Spinal cord (tissue), 9 donors: ENCODE measurements at regions not wholly inside any gene's neighbourhood (a gene's known extent, or its start where the extent isn't known, plus 50 kb on each side); places are given as distances from the start of the nearest gene placed in this dataset.

Experiments
- DNase-seq, 6 donors: peaks; one replicate each; pipeline versions ENCODE4 v3.0.0 to v3.0.0-alpha.2; 2013 to 2015; ENCODE audit warnings: low spot score in 6 of 6, low read depth in 4 of 6
- H3K27ac ChIP-seq: one replicate; pipeline ENCODE4 v1.5.1; 2013; ENCODE audit warnings: low read depth, low read length, control low read depth
- H3K27me3 ChIP-seq: one replicate; pipeline ENCODE4 v1.6.1; 2013; ENCODE audit warnings: low read length; ENCODE audit not compliant: control insufficient read depth, insufficient read depth
- H3K36me3 ChIP-seq: one replicate; pipeline ENCODE4 v1.6.1; 2013; ENCODE audit warnings: low read length; ENCODE audit not compliant: control insufficient read depth, insufficient read depth
- H3K4me1 ChIP-seq: one replicate; pipeline ENCODE4 v1.6.1; 2013; ENCODE audit warnings: low read length; ENCODE audit not compliant: control insufficient read depth, insufficient read depth
- H3K4me3 ChIP-seq: one replicate; pipeline ENCODE4 v1.5.1; 2013; ENCODE audit warnings: low read depth, low read length, control low read depth
- H3K9me3 ChIP-seq: one replicate; pipeline ENCODE4 v1.6.1; 2013; ENCODE audit warnings: low read length; ENCODE audit not compliant: control insufficient read depth, insufficient read depth
- WGBS: methylation state at CpG from one replicate; pipeline ENCODE4 v1.1.5; 2013; ENCODE audit warnings: missing lambda C conversion rate; ENCODE audit not compliant: insufficient coverage; 5-methylcytosine and 5-hydroxymethylcytosine counted together
- donor health status: healthy.

- no peaks in the 10 kb centered on the region for H3K36me3 ChIP-seq
- H3K4me1 ChIP-seq, result peaks cover 56% of the 10 kb centered on the region
- peak overlapping the region; percentile 38 for H3K4me3 ChIP-seq
- 26% methylated on average over 3 of the region's 12 CpGs for WGBS
- DNase-seq, result peak in 2 of 6 donors; percentile 57 to 63
- H3K27ac ChIP-seq, result peak overlapping the region; percentile 3
- no peaks in the 10 kb centered on the region for H3K9me3 ChIP-seq
- H3K27me3 ChIP-seq, result peaks cover 21% of the 10 kb centered on the region
These were observed 147.5 kb upstream of the AFDN start for GRCh38 chr6:167679122-167679736.

- Histone ChIP-seq H3K27ac (no peak overlapping the region), H3K4me3 (no peak overlapping the region), H3K4me1 (peaks cover 59% of the 10 kb centered on the region), H3K36me3 (no peaks in the 10 kb centered on the region), H3K9me3 (no peaks in the 10 kb centered on the region), H3K27me3 (peaks cover 21% of the 10 kb centered on the region)
- peak in 1 of 6 donors; percentile 51 for DNase-seq
- WGBS, result 71% methylated on average over 10 of the region's 15 CpGs
These were observed 146.7 kb upstream of the AFDN start for GRCh38 chr6:167679790-167680604.

GRCh38 chr6:167680605-167681149 is 146.0 kb upstream of the AFDN start:
- no peaks in the 10 kb centered on the region for H3K36me3 ChIP-seq
- no peak for DNase-seq
- H3K4me3 ChIP-seq, result no peak overlapping the region
- no peak overlapping the region for H3K27ac ChIP-seq
- no peaks in the 10 kb centered on the region for H3K9me3 ChIP-seq
- H3K27me3 ChIP-seq, result peaks cover 25% of the 10 kb centered on the region
- H3K4me1 ChIP-seq, result peaks cover 59% of the 10 kb centered on the region
- WGBS, result 93% methylated on average over 11 of the region's 15 CpGs

DNA sequence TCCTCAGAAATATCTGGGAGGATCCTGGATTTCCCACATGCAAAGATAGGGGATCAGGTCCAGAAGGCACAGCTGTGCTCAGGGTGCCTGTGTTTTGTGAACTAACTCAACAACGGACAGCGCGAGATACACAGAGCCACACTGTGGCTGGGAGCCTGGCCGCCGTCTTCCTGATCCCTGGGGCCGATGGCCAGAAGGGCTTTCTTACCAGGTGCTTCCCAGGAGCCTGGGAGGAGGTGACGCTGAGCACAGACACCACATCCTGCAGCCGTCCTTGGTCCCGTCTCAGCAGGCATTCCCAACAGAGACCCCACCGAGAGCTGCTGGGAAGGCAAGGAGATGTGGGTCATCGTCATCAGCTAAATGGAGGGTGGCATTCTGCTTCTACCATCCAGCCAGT is 144.6 kb upstream of the AFDN start:
- H3K27ac ChIP-seq, result no peak overlapping the region
- no peaks in the 10 kb centered on the region for H3K36me3 ChIP-seq
- H3K4me1 ChIP-seq, result peaks cover 49% of the 10 kb centered on the region
- DNase-seq, result no peak
- H3K4me3 ChIP-seq, result no peak overlapping the region
- peaks cover 23% of the 10 kb centered on the region for H3K27me3 ChIP-seq
- H3K9me3 ChIP-seq, result no peaks in the 10 kb centered on the region
- 91% methylated on average over 6 of the region's 11 CpGs for WGBS

DNA sequence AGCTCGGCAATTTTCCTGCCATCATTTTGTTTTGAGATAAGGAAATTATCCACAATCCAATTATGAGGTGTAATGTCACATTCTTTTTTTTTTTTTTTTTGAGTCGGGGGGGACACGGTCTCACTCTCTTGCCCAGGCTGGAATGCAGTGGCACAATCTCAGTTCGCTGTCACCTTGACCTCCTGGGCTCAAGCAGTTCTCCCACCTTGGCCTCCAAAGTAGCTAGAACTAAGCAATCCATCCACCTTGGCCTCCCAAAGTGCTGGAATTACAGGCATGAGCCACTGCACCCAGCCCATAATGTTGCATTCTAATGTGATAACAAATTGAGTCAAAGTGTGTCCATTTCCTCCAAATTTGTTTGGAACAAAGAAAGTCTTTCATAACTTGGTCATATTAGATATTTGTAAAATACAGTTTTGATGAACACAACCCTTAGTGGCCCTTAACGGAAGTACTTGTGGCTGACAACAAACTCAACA is 144.1 kb upstream of the AFDN start:
- peaks cover 48% of the 10 kb centered on the region for H3K4me1 ChIP-seq
- 90% methylated on average over 2 of the region's 5 CpGs for WGBS
- no peak overlapping the region for H3K4me3 ChIP-seq

DNA sequence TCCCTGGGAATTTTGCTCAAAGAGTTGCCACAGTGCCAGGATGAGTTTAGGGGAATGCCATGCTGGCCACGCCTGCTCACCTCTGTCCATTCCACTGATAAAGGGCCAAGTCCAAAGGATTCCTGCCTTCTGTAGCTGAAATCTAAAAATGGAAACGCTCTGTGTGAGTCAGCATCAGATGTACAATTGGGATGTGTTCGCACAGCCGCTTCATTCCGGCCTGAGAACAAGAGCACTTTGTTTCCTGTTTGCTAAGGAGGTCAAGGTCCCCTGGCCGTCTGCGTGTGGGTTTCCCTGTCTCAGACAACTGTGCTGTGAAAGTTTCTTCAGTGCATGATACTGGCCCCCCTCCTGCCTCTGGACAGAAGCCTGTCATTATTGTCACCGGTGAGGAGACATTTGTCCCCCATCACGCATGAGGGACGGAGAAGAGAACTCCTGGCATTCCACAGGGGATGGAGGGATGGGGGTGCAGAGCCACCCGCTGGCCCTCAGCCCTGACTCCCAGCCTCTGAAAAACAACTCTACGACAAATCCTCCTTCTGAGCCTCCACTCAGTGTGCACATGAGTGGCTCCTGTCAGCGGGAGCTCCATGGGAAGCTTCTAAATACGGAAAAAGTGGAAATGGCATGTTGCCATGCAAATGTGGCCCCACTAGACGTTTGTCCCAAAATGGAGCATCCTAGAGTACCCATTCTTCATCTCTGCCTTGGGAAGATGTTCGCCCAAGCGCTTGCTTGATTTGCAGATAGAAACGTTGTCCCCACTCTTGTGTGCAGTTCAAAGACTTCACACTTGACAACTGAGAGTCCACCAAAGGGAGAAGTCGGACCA is 143.5 kb upstream of the AFDN start:
- no peak overlapping the region for H3K4me3 ChIP-seq
- H3K4me1 ChIP-seq, result peaks cover 48% of the 10 kb centered on the region
- no peaks in the 10 kb centered on the region for H3K9me3 ChIP-seq
- H3K36me3 ChIP-seq, result no peaks in the 10 kb centered on the region
- peak overlapping the region; percentile 70 for H3K27ac ChIP-seq
- 35% methylated on average over 11 of the region's 19 CpGs for WGBS
- peak in 3 of 6 donors; percentile 44 to 82 (median 79) for DNase-seq
- peaks cover 12% of the 10 kb centered on the region for H3K27me3 ChIP-seq

More for the DNA sequence above, 144.1 kb upstream of the AFDN start:
- Histone ChIP-seq H3K27ac (peak overlapping the region; percentile 70), H3K9me3 (no peaks in the 10 kb centered on the region), H3K27me3 (peaks cover 18% of the 10 kb centered on the region), H3K36me3 (no peaks in the 10 kb centered on the region)
- no peak for DNase-seq

DNA sequence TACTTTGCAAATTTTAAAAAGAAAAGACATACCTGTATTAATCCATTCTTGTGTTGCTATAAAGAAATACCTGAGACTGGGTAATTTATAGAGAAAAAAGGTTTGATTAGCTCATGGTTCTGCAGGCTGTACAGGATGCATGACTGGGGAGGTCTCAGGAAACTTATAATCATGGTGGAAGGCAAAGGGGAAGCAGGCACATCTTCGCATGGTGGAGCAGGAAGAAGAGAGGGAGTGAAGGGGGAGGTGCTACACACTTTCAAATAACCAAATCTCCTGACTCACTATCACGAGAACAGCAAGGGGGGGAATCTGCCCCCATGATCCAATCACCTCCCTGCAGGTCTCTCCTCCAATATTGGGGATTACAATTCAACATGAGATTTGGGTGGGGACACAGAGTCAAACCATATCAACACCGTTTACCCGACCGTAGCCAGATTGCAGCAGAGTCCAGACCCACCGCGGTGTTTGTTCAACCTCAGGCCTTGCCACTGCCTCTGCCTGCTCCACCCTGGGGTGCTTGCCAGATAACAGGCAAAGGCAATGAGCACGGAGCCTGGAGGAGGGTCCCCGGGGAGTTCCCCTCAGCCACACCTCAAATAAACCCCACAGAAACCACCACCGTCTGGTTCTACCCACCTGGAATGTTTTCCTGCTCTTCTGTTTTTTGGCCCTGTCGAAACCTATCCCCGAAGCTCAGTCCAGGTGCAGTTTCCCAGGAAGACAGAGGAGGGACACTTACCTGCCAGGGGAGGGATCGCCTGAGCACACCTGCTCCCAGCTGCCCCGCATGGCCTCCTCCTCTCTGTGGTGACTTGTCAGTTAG is 142.2 kb upstream of the AFDN start:
- no peaks in the 10 kb centered on the region for H3K36me3 ChIP-seq
- peaks cover 5% of the 10 kb centered on the region for H3K27me3 ChIP-seq
- H3K9me3 ChIP-seq, result no peaks in the 10 kb centered on the region
- WGBS, result 91% methylated on average over 10 of the region's 14 CpGs
- DNase-seq, result no peak
- no peak overlapping the region for H3K4me3 ChIP-seq
- peaks cover 41% of the 10 kb centered on the region for H3K4me1 ChIP-seq
- H3K27ac ChIP-seq, result no peak overlapping the region

DNA sequence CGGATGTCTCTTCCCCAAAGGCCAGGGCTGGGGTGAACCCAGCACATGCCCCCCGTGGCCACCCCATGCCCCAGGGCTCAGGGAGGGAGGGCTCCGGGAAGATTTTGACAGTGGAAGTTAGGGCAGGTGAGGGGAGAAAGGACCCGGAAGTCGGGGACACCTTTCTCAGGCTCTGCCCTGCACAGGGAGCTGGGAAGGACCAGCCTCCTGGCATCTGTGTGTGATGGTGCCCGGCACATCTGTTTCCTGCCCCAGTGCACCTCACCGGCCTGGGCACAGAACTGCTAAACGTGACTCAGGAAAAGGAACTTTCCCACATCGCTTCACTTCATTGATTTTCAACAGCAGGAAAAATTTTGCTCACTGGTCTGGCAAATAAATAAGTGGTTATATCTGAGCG is 141.1 kb upstream of the AFDN start:
- Histone ChIP-seq H3K27me3 (peaks cover 5% of the 10 kb centered on the region), H3K4me1 (peaks cover 41% of the 10 kb centered on the region), H3K27ac (no peak overlapping the region), H3K9me3 (no peaks in the 10 kb centered on the region), H3K4me3 (no peak overlapping the region), H3K36me3 (no peaks in the 10 kb centered on the region)
- WGBS, result 73% methylated on average over 6 of the region's 10 CpGs
- no peak for DNase-seq
